NCI-H2107 treated with DMSO at 0.1 percent for 48 hours (cell line): ENCODE measurements at regions not wholly inside any gene's neighbourhood (a gene's known extent, or its start where the extent isn't known, plus 50 kb on each side); places are given as distances from the start of the nearest gene placed in this dataset.

Experiments used
- DNase-seq: peaks from one replicate; lab custom pipeline; 2025; ENCODE audit not compliant: unreplicated experiment; lab: John Stamatoyannopoulos, UW

DNA sequence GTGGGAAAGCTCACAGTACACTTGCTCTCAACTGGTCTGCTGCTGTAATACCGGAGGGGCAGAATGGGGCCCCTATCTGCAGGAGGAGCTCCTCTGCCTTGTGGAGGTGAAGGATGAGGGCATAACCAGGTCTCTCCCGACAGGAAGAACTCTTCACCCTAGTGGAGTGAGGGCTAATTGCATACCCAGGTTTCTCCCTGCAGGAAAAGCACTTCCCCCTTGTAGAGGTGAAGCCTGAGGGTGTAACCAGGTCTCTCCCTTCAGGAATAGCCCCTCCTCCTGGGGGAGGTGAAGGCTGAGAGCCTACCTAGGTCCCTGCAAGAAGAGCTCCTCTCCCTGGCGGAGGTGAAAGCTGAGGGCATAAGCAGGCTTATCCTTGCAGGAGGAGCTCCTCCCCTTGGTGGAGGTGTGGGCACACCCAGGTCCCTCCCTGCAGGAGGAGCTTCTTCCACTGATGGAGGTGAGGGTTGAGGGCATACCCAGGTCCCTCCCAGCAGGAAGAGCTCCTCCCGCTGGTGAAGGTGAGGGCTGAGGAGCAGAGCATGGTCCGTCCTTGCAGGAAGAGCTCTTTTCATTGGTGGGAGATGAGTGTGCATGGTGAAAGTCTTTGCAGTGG is 954.1 kb downstream of the NLGN4Y start:
- DNase-seq: no peak

DNA sequence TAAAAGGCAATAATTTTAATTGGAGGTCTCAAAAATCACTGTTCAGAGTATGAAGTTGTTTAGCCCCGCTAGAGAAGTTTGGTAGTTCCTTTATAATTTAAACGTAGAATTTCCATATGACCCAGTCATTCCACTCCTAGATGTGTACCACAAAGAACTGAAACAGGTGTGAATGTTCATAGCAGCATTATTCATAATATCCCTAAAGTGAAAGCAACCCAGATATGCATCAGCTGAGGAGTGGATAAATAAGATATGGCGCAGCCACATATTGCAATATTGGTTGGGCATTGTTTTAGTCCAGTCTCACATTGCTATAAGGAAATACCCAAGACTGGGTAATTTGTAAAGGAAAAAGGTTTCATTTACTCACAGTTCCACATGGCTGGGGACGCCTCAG is 976.2 kb downstream of the NLGN4Y start:
- no peak for DNase-seq

- no peak for DNase-seq
These were observed 976.9 kb downstream of the NLGN4Y start for GRCh38 chrY:15501181-15501580.

GRCh38 chrY:15510288-15510687 is 986.0 kb downstream of the NLGN4Y start:
- no peak for DNase-seq

DNA sequence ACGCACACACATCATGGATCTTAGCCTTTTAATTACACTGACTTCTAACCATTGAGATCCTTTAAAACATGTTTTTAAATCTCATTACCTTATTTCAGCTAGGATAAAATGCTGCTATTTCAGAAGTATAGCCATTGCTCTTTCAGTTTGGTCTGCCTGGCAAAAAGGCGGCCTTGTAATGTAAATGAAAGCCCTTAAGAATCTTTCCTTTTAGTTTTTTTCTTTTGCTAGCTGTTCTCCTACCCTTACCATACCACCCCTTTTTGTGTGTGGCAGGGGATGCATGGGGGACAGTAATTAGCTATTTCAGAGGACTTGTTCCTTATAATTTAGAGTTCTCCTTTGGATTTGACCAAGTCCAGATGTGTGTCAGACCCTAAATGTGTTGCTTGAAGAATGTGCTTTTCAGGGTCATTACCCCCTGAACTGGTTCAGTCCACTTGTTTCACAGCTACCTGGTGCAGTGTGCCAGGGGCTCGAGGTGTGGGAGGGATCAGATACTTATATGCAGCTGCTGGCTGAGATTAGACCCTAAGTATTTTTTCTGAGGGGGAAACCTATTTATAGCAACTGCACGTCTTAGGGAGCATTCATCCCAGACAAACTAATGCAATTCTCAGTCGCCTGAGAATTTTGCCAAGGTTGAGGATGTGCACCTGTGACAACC is 986.8 kb downstream of the NLGN4Y start:
- DNase-seq: no peak

GRCh38 chrY:15535131-15535530 is 1010.8 kb downstream of the NLGN4Y start:
- no peak for DNase-seq

- no peak for DNase-seq
These were observed 1011.6 kb downstream of the NLGN4Y start for GRCh38 chrY:15535784-15536511.

- no peak for DNase-seq
These were observed 1016.2 kb downstream of the NLGN4Y start for GRCh38 chrY:15540516-15540915.

DNA sequence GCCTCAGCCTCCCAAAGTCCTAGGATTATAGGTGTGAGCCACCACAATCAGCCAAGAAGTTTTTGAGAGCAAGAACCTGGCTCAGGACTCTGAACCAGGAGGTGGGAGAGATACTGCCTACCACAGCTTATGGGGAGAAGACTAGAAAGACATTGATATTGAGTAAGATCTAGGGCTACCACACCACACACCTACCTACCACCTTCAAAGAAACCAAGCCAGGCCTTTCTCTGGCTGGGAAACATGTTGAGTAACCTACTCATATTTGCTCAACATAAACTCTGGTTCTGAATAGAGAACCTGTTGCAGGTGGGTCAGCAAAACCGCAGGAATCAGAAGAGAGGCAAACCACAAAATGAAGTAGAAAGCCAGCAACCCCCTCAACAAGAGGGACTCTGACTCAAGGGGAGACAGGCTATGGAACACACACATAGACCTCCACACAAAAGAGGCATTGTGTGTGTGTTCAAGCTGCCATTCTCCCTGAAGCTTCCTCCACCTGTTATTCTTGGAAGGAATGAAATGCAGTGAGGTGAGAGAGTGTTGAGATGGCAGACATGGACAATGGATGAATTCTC is 1021.9 kb downstream of the NLGN4Y start:
- DNase-seq: no peak

GRCh38 chrY:15552074-15552473 is 1027.7 kb downstream of the NLGN4Y start:
- no peak for DNase-seq

- DNase-seq: no peak
These were observed 1030.7 kb downstream of the NLGN4Y start for GRCh38 chrY:15554991-15555390.

DNA sequence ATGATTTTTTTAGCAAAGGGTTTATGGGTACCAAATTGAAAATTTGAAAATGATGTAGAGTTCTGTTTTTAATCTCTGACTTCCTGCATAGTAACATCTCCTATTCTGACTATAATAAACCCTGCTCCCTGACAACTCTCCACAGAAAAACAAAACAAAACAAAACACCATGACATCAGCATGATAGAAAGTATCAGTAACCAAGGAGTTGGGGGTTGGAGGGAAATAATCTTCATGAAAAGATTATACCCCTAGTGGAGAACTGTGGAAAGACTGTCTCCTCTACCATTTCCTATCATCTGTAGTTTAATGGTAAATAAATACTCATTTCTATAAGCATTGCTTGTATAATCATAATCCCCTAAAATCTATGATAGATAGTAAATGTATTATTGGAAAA is 1034.8 kb downstream of the NLGN4Y start:
- no peak for DNase-seq

GRCh38 chrY:15560840-15561239 is 1036.5 kb downstream of the NLGN4Y start:
- no peak for DNase-seq

DNA sequence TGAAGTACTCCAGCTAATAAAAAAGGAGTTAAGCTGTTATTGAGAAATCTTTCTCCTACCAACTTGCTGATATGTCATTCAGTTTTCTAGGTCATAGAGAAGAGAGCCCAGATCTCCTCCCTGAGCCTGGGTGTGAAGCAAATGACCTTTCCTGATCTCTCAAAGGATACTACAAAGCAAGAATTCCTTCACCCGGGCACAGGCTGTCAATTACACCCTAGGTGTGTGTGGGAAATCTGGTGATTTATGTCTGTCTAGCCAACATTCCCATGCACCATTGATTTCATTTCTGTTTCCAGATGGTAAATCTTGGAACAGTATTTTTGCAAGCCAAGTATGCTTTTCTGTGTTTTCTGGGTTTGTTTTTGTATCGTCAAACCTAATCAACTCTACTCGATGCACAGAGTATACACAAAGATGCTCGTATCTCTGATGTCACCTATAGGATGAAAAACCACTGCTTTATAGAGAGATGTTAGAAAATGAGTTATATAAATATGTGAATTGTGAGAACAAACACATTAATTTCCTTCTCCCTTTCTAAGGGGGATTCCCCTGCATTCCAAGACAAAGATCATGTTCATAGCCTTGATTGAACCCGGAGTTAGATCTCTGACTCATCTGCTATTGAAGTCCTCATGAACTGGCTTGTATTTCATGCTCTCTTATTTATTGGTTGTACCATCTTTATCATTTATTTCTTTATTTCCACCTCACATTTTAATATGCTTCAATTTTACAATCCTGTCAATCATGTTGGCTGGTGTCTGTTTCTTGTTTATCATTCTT is 1037.4 kb downstream of the NLGN4Y start:
- no peak for DNase-seq

DNA sequence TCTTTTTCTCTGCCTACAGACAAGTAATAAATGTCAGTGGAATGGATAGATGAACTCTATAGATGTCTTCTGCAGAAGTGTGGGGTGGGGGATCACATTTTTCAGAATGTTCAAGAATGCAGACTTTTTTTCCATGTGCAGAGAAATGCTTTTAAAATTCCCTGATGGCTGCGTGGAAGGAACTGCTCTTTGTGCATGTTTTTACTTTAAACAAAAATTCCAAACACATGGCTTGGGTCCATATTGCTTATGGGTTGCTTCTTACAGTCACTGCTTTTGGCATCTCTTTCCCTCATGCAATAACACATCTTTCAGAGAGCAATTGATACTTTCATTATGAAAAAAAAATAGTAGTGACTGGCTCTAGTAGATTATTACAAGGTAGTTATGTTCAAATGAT is 1053.6 kb downstream of the NLGN4Y start:
- no peak for DNase-seq

GRCh38 chrY:15578761-15579160 is 1054.4 kb downstream of the NLGN4Y start:
- DNase-seq: no peak

DNA sequence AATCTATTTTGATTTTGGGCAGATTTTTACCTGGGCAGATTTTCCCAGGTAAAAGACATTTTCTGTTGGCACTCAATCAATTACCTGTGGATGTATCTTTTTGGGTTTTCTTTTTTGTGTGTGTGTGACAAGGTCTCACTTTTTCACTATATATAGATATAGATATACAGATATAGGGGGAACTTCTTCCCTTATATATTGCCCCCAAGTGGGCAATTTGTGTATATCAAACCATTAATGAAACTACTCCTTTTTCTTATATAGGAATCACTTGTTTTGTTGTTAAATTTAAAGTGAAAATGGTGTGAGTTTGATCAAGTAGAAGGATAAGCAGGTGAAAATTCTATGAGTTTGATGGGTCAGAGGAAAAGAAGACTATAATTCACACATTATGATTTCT is 1054.9 kb downstream of the NLGN4Y start:
- no peak for DNase-seq

DNA sequence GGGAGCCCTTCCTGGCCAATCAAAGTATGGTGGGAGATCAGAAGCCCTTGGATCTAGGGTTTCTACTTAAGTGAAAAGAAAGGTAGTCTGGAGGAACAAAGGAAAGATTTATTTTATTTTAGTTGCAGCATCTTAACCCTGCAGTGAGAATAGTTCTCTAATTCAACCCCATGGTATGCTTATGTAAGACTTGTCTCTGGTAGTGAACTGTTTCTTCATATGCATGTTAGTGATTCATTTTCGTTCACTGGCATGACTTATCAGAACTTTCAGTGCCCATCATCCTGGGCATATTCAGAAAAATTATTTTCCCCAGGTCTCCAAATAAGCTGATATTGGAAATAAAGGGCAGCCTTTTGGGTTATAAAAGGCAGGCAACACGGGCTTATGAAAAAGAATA is 1058.8 kb downstream of the NLGN4Y start:
- no peak for DNase-seq

DNA sequence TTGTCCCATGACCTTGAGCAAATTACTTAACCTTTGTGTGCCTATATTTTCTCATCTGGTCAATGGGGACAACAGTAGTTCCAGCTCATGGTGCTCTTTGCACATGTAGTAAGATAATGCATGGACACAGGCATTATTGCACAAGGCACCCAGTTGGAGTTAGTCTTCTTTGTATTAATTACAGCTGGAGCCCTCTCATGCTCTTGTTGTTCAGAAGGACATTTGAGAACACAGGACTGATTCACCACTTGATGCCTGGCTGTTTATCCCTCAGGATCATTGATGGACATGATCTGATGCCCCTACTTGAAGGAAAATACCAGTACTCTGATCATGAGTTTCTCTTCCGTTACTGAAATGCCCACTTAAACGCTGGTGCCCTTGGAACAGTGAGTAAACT is 1068.6 kb downstream of the NLGN4Y start:
- DNase-seq: no peak

DNA sequence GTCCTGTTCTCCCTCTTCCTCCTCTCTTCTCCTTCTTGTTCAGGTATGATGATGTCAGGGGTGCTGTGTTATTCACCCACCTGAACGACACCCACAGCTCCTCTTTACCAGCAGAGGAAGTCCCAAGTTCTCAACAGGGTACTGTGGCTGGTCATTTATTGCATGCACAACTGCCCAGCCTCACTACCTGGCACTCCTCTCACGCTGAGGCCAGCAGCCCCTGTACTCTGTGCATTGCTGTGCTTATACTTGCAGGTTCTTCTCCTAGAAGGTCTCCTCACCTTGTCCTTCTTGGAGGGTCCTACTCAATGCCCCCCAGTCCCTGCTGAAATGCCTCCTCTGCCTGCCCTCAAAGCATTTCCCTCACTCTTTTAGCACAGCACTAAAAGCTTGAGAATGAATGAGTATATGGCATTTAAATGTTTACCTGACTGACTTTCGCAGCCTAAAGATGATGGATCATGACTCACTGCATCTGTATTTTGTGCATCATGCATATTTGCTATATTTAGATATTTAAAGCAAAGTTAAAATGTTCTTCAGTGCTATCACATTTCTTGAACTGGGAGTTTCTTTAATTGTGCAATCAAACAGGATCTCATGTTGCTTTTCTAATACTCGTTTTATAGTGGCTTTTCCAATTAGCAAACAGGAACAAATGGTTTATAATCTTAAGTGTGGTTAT is 1069.3 kb downstream of the NLGN4Y start:
- no peak for DNase-seq

GRCh38 chrY:15594179-15594578 is 1069.8 kb downstream of the NLGN4Y start:
- DNase-seq: no peak
